ENCODE measurements at regions not wholly inside any gene's neighbourhood (a gene's known extent, or its start where the extent isn't known, plus 50 kb on each side); places are given as distances from the start of the nearest gene placed in this dataset.

DNA sequence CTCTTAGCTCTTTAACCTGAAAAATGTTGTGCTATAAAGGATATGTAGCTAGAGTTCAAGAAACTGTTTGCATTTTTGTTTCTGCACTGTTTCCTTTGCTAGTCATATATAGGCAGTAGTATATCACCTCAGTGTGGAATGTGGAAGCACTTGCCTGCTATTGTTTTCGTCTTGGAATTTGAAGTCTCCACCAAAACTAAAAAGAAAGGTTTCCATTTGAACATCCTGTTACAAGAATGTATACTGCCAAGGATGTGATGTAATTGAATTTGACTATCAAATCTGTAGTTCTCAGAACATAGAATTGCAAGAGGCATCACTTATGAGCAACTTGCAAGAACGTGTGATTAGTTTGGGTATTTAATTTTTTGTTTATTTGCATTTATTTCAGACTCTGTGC is 51.1 kb upstream of the MEOX2 start:
- DNase-seq: no peak
